H1 (cell line): ENCODE measurements at regions not wholly inside any gene's neighbourhood (a gene's known extent, or its start where the extent isn't known, plus 50 kb on each side); places are given as distances from the start of the nearest gene placed in this dataset.

ENCODE experiments used
- CTCF ChIA-PET: fragments of 300-600 bp; sonication (Branson Sonifier 250); formaldehyde crosslinking; loops from one replicate; lab custom pipeline; 2021; ENCODE audit not compliant: partially characterized antibody; lab: Charles Lee
- POLR2A ChIA-PET: fragments of 300-600 bp; sonication (Branson Sonifier 250); formaldehyde crosslinking; loops from one replicate; lab custom pipeline; 2021; ENCODE audit warnings: inconsistent platforms; ENCODE audit not compliant: partially characterized antibody; lab: Charles Lee
- DNase-seq, 2 experiments: peaks; one replicate each; pipeline versions ENCODE4 v3.0.0 to v3.0.0-alpha.2; 2010 to 2022; ENCODE audit warnings: low spot score in 2 of 2, low read depth in 1 of 2, mixed read lengths in 1 of 2
- FAIRE-seq: peaks from 2 replicates; lab custom pipeline; 2011; peaks lifted over from hg19 to GRCh38; lab: Jason Lieb, UNC
- H2AFZ ChIP-seq: 2 replicates; pipeline ENCODE4 v1.8.1; 2012; ENCODE audit warnings: low read length, inconsistent platforms
- H2AK5ac ChIP-seq: 2 replicates; pipeline ENCODE4 v1.6.1; 2013; ENCODE audit warnings: low read depth, low read length
- H2BK120ac ChIP-seq: replicated peaks from 2 replicates; pipeline ENCODE3; 2013; ENCODE audit warnings: low read depth, low read length, inconsistent platforms
- H2BK12ac ChIP-seq: 2 replicates; pipeline ENCODE4 v1.6.1; 2013; ENCODE audit warnings: low read depth, low read length
- H2BK15ac ChIP-seq: 2 replicates; pipeline ENCODE4 v1.6.1; 2013; ENCODE audit warnings: low read length
- H2BK20ac ChIP-seq: 2 replicates; pipeline ENCODE4 v1.6.1; 2013; ENCODE audit warnings: low read length
- H2BK5ac ChIP-seq: 2 replicates; pipeline ENCODE4 v1.6.1; 2013; ENCODE audit warnings: low read depth, low read length
- H3K14ac ChIP-seq: 2 replicates; pipeline ENCODE4 v1.6.1; 2013; ENCODE audit warnings: inconsistent platforms; ENCODE audit not compliant: insufficient read length
- H3K18ac ChIP-seq: 2 replicates; pipeline ENCODE4 v1.6.1; 2013; ENCODE audit warnings: low read length; ENCODE audit errors: extremely low read depth
- H3K23ac ChIP-seq: 2 replicates; pipeline ENCODE4 v1.6.1; 2013; ENCODE audit warnings: inconsistent platforms; ENCODE audit not compliant: insufficient read length
- H3K23me2 ChIP-seq: 2 replicates; pipeline ENCODE4 v1.6.1; 2013; ENCODE audit warnings: low read depth, low read length
- H3K27ac ChIP-seq: 2 replicates; pipeline ENCODE4 v1.6.1; 2011; ENCODE audit warnings: low read depth, low read length, inconsistent platforms
- H3K27me3 ChIP-seq, 4 experiments: replicated peaks in 1 of 4; 1 replicate in 1 of 4; 2 replicates in 3 of 4; pipeline versions ENCODE4 v1.6.1 to v1.8.1; 2011 to 2013; ENCODE audit warnings: low read length in 3 of 4, mild to moderate bottlenecking in 3 of 4, inconsistent platforms in 2 of 4, mixed read lengths in 2 of 4, moderate library complexity in 1 of 4; ENCODE audit not compliant: control insufficient read depth in 3 of 4, insufficient read depth in 3 of 4; ENCODE audit errors: extremely low read depth in 1 of 4
- H3K36me3 ChIP-seq, 4 experiments: 2 replicates each; pipeline versions ENCODE4 v1.6.1 to v1.8.1; 2011 to 2013; ENCODE audit warnings: mild to moderate bottlenecking in 4 of 4, low read length in 3 of 4, moderate library complexity in 2 of 4, control low read depth in 1 of 4, inconsistent platforms in 1 of 4; ENCODE audit not compliant: insufficient read depth in 4 of 4, control insufficient read depth in 2 of 4
- H3K4ac ChIP-seq: replicated peaks from 2 replicates; pipeline ENCODE3; 2013; ENCODE audit warnings: low read length, low read depth, mixed read lengths, inconsistent platforms; ENCODE audit not compliant: insufficient read length
- H3K4me1 ChIP-seq, 4 experiments: replicated peaks in 1 of 4; 1 replicate in 1 of 4; 2 replicates in 3 of 4; pipeline versions ENCODE4 v1.6.1 to v1.8.1; 2011 to 2013; ENCODE audit warnings: low read length in 3 of 4, inconsistent platforms in 2 of 4, mixed read lengths in 1 of 4; ENCODE audit not compliant: insufficient read depth in 4 of 4, control insufficient read depth in 3 of 4
- H3K4me2 ChIP-seq, 2 experiments: 2 replicates each; pipeline versions ENCODE4 v1.6.1 to v1.8.1; 2011 to 2013; ENCODE audit warnings: low read depth in 2 of 2, low read length in 2 of 2, control low read depth in 1 of 2, inconsistent platforms in 1 of 2, mild to moderate bottlenecking in 1 of 2; ENCODE audit not compliant: insufficient read depth in 1 of 2
- H3K4me3 ChIP-seq, 4 experiments: fragments of 200-600, 300-600 bp in 1 of 4; sonication (generic), shearing (Covaris generic), sonication (Bioruptor Twin) in 1 of 4; 2 replicates each; pipeline versions ENCODE4 v1.5.1 to v1.8.1; 2011 to 2016; ENCODE audit warnings: low read length in 4 of 4, low read depth in 3 of 4, control low read depth in 2 of 4, inconsistent platforms in 2 of 4, mild to moderate bottlenecking in 2 of 4, mixed read lengths in 1 of 4, moderate library complexity in 1 of 4; ENCODE audit not compliant: insufficient read depth in 2 of 4; ENCODE audit errors: extremely low read depth in 1 of 4
- H3K56ac ChIP-seq: replicated peaks from 2 replicates; pipeline ENCODE3; 2013; ENCODE audit warnings: low read depth, mild to moderate bottlenecking, mixed read lengths, low read length, inconsistent platforms; ENCODE audit not compliant: insufficient read length
- H3K79me1 ChIP-seq: 2 replicates; pipeline ENCODE4 v1.6.1; 2013; ENCODE audit warnings: low read depth, low read length, control low read depth
- H3K79me2 ChIP-seq, 2 experiments: 2 replicates each; pipeline versions ENCODE4 v1.6.1 to v1.8.1; 2012 to 2013; ENCODE audit warnings: low read length in 2 of 2, mild to moderate bottlenecking in 2 of 2, inconsistent platforms in 1 of 2; ENCODE audit not compliant: insufficient read depth in 2 of 2, control insufficient read depth in 1 of 2
- H3K9ac ChIP-seq, 4 experiments: replicated peaks in 1 of 4; 1 replicate in 1 of 4; 2 replicates in 3 of 4; pipeline versions ENCODE4 v1.6.1 to v1.8.1; 2011 to 2013; ENCODE audit warnings: low read depth in 3 of 4, low read length in 3 of 4, control low read depth in 2 of 4, mild to moderate bottlenecking in 2 of 4, moderate library complexity in 2 of 4, inconsistent platforms in 1 of 4; ENCODE audit errors: extremely low read depth in 1 of 4
- H3K9me3 ChIP-seq, 2 experiments: 2 replicates each; pipeline versions ENCODE4 v1.6.1 to v1.8.1; 2012 to 2013; ENCODE audit warnings: mild to moderate bottlenecking in 2 of 2, moderate library complexity in 2 of 2, control low read depth in 1 of 2, inconsistent platforms in 1 of 2, low read depth in 1 of 2, low read length in 1 of 2, mixed read lengths in 1 of 2; ENCODE audit not compliant: insufficient read depth in 2 of 2
- H4K20me1 ChIP-seq, 2 experiments: replicated peaks in 1 of 2; 2 replicates each; pipeline versions ENCODE3 to v1.8.1; 2011 to 2013; ENCODE audit warnings: inconsistent platforms in 2 of 2, low read length in 2 of 2, mild to moderate bottlenecking in 1 of 2; ENCODE audit not compliant: insufficient read depth in 2 of 2, control insufficient read depth in 1 of 2
- H4K5ac ChIP-seq: 2 replicates; pipeline ENCODE4 v1.6.1; 2013; ENCODE audit warnings: low read length, low read depth, mixed read lengths, inconsistent platforms; ENCODE audit not compliant: insufficient read length
- H4K8ac ChIP-seq: 2 replicates; pipeline ENCODE4 v1.8.0; 2013; ENCODE audit warnings: mild to moderate bottlenecking, moderate library complexity, low read length, inconsistent platforms; ENCODE audit not compliant: insufficient read depth; ENCODE audit errors: extremely low read depth
- H4K91ac ChIP-seq: replicated peaks from 2 replicates; pipeline ENCODE3; 2013; ENCODE audit warnings: low read length, mixed read lengths, inconsistent platforms; ENCODE audit not compliant: insufficient read length
- CTCF ChIP-seq, 3 experiments: IDR thresholded peaks; 1 replicate in 2 of 3; 2 replicates in 1 of 3; pipeline versions ENCODE4 v1.5.1 to v1.6.1; 2011; ENCODE audit warnings: low read length in 3 of 3, mild to moderate bottlenecking in 3 of 3, inconsistent platforms in 2 of 3, low read depth in 1 of 3, moderate library complexity in 1 of 3; ENCODE audit not compliant: insufficient read depth in 1 of 3; ENCODE audit errors: control extremely low read depth in 1 of 3
- RAD21 ChIP-seq, 2 experiments: IDR thresholded peaks in 1 of 2; conservative IDR thresholded peaks in 1 of 2; 2 replicates each; pipeline ENCODE4 v1.6.1; 2011; ENCODE audit warnings: low read depth in 2 of 2, low read length in 2 of 2, improper control_type of control experiment in 1 of 2, inconsistent platforms in 1 of 2, mild to moderate bottlenecking in 1 of 2, moderate library complexity in 1 of 2
- WGBS, 2 experiments: shearing (Covaris generic) in 1 of 2; methylation state at CpG; one replicate each; pipeline versions ENCODE4 v1.1.6 to v1.1.7; 2013 to 2015; ENCODE audit warnings: low lambda C conversion rate in 2 of 2, mixed read lengths in 2 of 2, inconsistent platforms in 1 of 2, low coverage in 1 of 2, missing lambda C conversion rate in 1 of 2; ENCODE audit not compliant: insufficient replicate concordance in 2 of 2, insufficient coverage in 1 of 2, insufficient read length in 1 of 2; ENCODE audit errors: extremely low coverage in 1 of 2, missing lambda C conversion rate in 1 of 2; 5-methylcytosine and 5-hydroxymethylcytosine counted together

- H2BK12ac ChIP-seq, result no peak overlapping the region
- H3K23ac ChIP-seq, result no peak overlapping the region
- no peak overlapping the region for H2BK120ac ChIP-seq
- no peaks in the 10 kb centered on the region for H3K9me3 ChIP-seq
- no peak overlapping the region for H3K18ac ChIP-seq
- no peak overlapping the region for H3K56ac ChIP-seq
- H3K14ac ChIP-seq, result no peak overlapping the region
- H3K79me1 ChIP-seq, result no peaks in the 10 kb centered on the region
- no peak for FAIRE-seq
- WGBS, 2 experiments, result 81% methylated on average over 6 of the region's 6 CpGs; no CpG with 5 or more reads in 1 of the 2 experiments
- no peak overlapping the region for H3K4ac ChIP-seq
- H2BK20ac ChIP-seq, result no peak overlapping the region
- H3K27me3 ChIP-seq, result no peaks in the 10 kb centered on the region
- H3K4me2 ChIP-seq, result no peak overlapping the region
- no peak overlapping the region for H3K4me3 ChIP-seq
- no peaks in the 10 kb centered on the region for H3K79me2 ChIP-seq
- no peak overlapping the region for H3K9ac ChIP-seq
- no peaks in the 10 kb centered on the region for H3K36me3 ChIP-seq
- ChIA-PET CTCF (interaction anchor here (0.7 to 3.4 kb wide), 15 partner anchors 8 to 1265 kb away, joined by 3 to 26 read pairs (median 3); no protein-coding TSS in a partner anchor), POLR2A (interaction anchor here (0.5 kb wide), 1 partner anchor 135 kb away, joined by 3 read pairs; no protein-coding TSS in a partner anchor)
- 0 out of 7 replicates have a peak, but pooled peaks cover 0 to 2% (median 0%) of the 10 kb centered on the region in 4 experiments for H3K4me1 ChIP-seq
- no peaks in the 10 kb centered on the region for H3K23me2 ChIP-seq
- no peak overlapping the region for H4K5ac ChIP-seq
- H4K20me1 ChIP-seq, result no peaks in the 10 kb centered on the region
- H4K8ac ChIP-seq, result no peak overlapping the region
- H2BK15ac ChIP-seq, result 0 out of 2 replicates have a peak overlapping the region, but pooled peaks have one; percentile 2
- H2AK5ac ChIP-seq, result no peak overlapping the region
- no peak overlapping the region for H3K27ac ChIP-seq
- peak overlapping the region; percentile 57; the same call in 1 of the 2 replicates for H2AFZ ChIP-seq
- no peak for DNase-seq
- H2BK5ac ChIP-seq, result no peak overlapping the region
- no peak overlapping the region for H4K91ac ChIP-seq
- TF ChIP-seq RAD21 (IDR thresholded peaks at IDR 0.05 in 1 of 2, conservative IDR thresholded peaks at IDR 0.05 in 1 of 2; ENCODE audit: low read depth in 2 of 2, low read length in 2 of 2) (peak in 1 of 2 experiments; percentile 27; a peak in 2 of 4 replicates), CTCF (IDR thresholded peaks at IDR 0.05; ENCODE audit: control extremely low read depth in 1 of 3, insufficient read depth in 1 of 3, low read depth in 1 of 3, low read length in 3 of 3) (peak in 2 of 3 experiments; percentile 19 to 20; a peak in 2 of 4 replicates)
Observed at GRCh38 chr5:113804943-113805342, 291.4 kb downstream of the YTHDC2 start.
